ENCODE measurements at regions not wholly inside any gene's neighbourhood (a gene's known extent, or its start where the extent isn't known, plus 50 kb on each side); places are given as distances from the start of the nearest gene placed in this dataset.

- TF ChIP-seq GATA2 (IDR thresholded peaks at IDR 0.05; ENCODE audit: insufficient read depth, insufficient read length, low read depth, low read length) (no peak), CTCF (IDR thresholded peaks at IDR 0.05; ENCODE audit: extremely low read depth in 1 of 2, insufficient read depth in 1 of 2, low read depth in 1 of 2, low read length in 2 of 2) (no peak), POLR2A (IDR thresholded peaks at IDR 0.05; ENCODE audit: low read depth, low read length) (no peak)
Measured at GRCh38 chr5:155564541-155564940, 551.0 kb downstream of the KIF4B start.

Data from endothelial cell of umbilical vein (primary cell).